Sigmoid colon (tissue), 3 donors: ENCODE measurements at regions not wholly inside any gene's neighbourhood (a gene's known extent, or its start where the extent isn't known, plus 50 kb on each side); places are given as distances from the start of the nearest gene placed in this dataset.

Experiments
- CTCF ChIP-seq, 4 experiments: fragments of 450-650 bp in 3 of 4; fragments of 200-600 bp in 1 of 4; IDR thresholded peaks; one replicate each; pipeline ENCODE4 v1.5.1; 2016 to 2019; ENCODE audit warnings: antibody characterized with exemption in 4 of 4, mild to moderate bottlenecking in 3 of 4, moderate library complexity in 2 of 4
- POLR2A ChIP-seq, 2 donors: fragments of 450-650 bp; IDR thresholded peaks; one replicate each; pipeline ENCODE4 v1.6.1; 2016; ENCODE audit warnings: antibody characterized with exemption in 2 of 2, mild to moderate bottlenecking in 2 of 2, moderate library complexity in 2 of 2

GRCh38 chr6:44652547-44652946, 265.0 kb downstream of the CDC5L start:
- no peak for TF ChIP-seq POLR2A (IDR thresholded peaks at IDR 0.05)
- no peak for TF ChIP-seq CTCF (IDR thresholded peaks at IDR 0.05)
